ENCODE measurements at regions not wholly inside any gene's neighbourhood (a gene's known extent, or its start where the extent isn't known, plus 50 kb on each side); places are given as distances from the start of the nearest gene placed in this dataset.
A peak's percentile ranks its signal among the peaks of the same experiment; 100 is the strongest.

- ATAC-seq (ENCODE audit: insufficient read depth, low FRiP score) (no peak), DNase-seq (peak in 1 of 3 donors; percentile 31)
Observed at GRCh38 chr4:126752702-126753101, 880.1 kb upstream of the INTU start.

GRCh38 chr4:126753592-126753991 lies 879.2 kb upstream of the INTU start:
- no peak for TF ChIP-seq CTCF (IDR thresholded peaks at IDR 0.05; ENCODE audit: control extremely low read depth, extremely low read depth)
- WGBS, 2 donors, result 82 to 87% methylated on average over 1 of the region's 1 CpG
- H3K27me3 ChIP-seq (ENCODE audit: control insufficient read depth in 3 of 3, insufficient read depth in 3 of 3, low read length in 2 of 3), result no peaks in the 10 kb centered on the region
- no peak overlapping the region for H3K27ac ChIP-seq (ENCODE audit: low read depth in 1 of 2, low read length in 1 of 2)
- H3K4me1 ChIP-seq (ENCODE audit: control insufficient read depth in 5 of 5, insufficient read depth in 5 of 5, low read length in 5 of 5), result peaks cover 0 to 3% (median 0%) of the 10 kb centered on the region in 5 donors
- ATAC-seq (ENCODE audit: insufficient read depth, low FRiP score) (no peak), DNase-seq (no peak)
- H3K9me3 ChIP-seq (ENCODE audit: control insufficient read depth in 4 of 4, insufficient read depth in 3 of 4, low read length in 3 of 4), result no peaks in the 10 kb centered on the region
- no peak overlapping the region for H3K9ac ChIP-seq (ENCODE audit: insufficient read depth in 1 of 2, low read length in 2 of 2)
- H3K36me3 ChIP-seq (ENCODE audit: control insufficient read depth in 4 of 4, insufficient read depth in 4 of 4, low read length in 4 of 4), result no peaks in the 10 kb centered on the region
- H3K4me3 ChIP-seq, result no peak overlapping the region

More at GRCh38 chr4:126752702-126753101, 880.1 kb upstream of the INTU start:
- Histone ChIP-seq H3K4me1 (ENCODE audit: control insufficient read depth in 5 of 5, insufficient read depth in 5 of 5, low read length in 5 of 5) (peaks cover 0 to 3% (median 0%) of the 10 kb centered on the region in 5 donors), H3K27me3 (ENCODE audit: control insufficient read depth in 3 of 3, insufficient read depth in 3 of 3, low read length in 2 of 3) (no peaks in the 10 kb centered on the region), H3K9me3 (ENCODE audit: control insufficient read depth in 4 of 4, insufficient read depth in 3 of 4, low read length in 3 of 4) (no peaks in the 10 kb centered on the region), H3K27ac (ENCODE audit: low read depth in 1 of 2, low read length in 1 of 2) (no peak overlapping the region), H3K9ac (ENCODE audit: insufficient read depth in 1 of 2, low read length in 2 of 2) (no peak overlapping the region), H3K4me3 (no peak overlapping the region), H3K36me3 (ENCODE audit: control insufficient read depth in 4 of 4, insufficient read depth in 4 of 4, low read length in 4 of 4) (no peaks in the 10 kb centered on the region)
- TF ChIP-seq CTCF (IDR thresholded peaks at IDR 0.05; ENCODE audit: control extremely low read depth, extremely low read depth), result no peak
- WGBS, 2 donors, result 71 to 75% methylated on average over 4 of the region's 4 CpGs

- no peak for TF ChIP-seq CTCF (IDR thresholded peaks at IDR 0.05; ENCODE audit: control extremely low read depth, extremely low read depth)
- H3K9ac ChIP-seq (ENCODE audit: insufficient read depth in 1 of 2, low read length in 2 of 2), result no peak overlapping the region
- H3K4me3 ChIP-seq, result no peak overlapping the region
- DNase-seq (no peak), ATAC-seq (ENCODE audit: insufficient read depth, low FRiP score) (no peak)
- no peaks in the 10 kb centered on the region for H3K27me3 ChIP-seq (ENCODE audit: control insufficient read depth in 3 of 3, insufficient read depth in 3 of 3, low read length in 2 of 3)
- peaks cover 0 to 3% (median 0%) of the 10 kb centered on the region in 5 donors for H3K4me1 ChIP-seq (ENCODE audit: control insufficient read depth in 5 of 5, insufficient read depth in 5 of 5, low read length in 5 of 5)
- no peak overlapping the region for H3K27ac ChIP-seq (ENCODE audit: low read depth in 1 of 2, low read length in 1 of 2)
- no peaks in the 10 kb centered on the region for H3K9me3 ChIP-seq (ENCODE audit: control insufficient read depth in 4 of 4, insufficient read depth in 3 of 4, low read length in 3 of 4)
- no peaks in the 10 kb centered on the region for H3K36me3 ChIP-seq (ENCODE audit: control insufficient read depth in 4 of 4, insufficient read depth in 4 of 4, low read length in 4 of 4)
Observed at GRCh38 chr4:126755506-126755905, 877.3 kb upstream of the INTU start.

Data from lung (tissue), 11 donors.